Stimulated activated CD4-positive, alpha-beta T cell treated with anti-CD3 and anti-CD28 coated beads, Interleukin-4, amount 100 ng/mL, for 24 hours (primary cell): ENCODE measurements at regions not wholly inside any gene's neighbourhood (a gene's known extent, or its start where the extent isn't known, plus 50 kb on each side); places are given as distances from the start of the nearest gene placed in this dataset.
"Not testable (repeated sequence)": the region's sequence is repeated elsewhere in the genome, so short reads cannot be mapped to it uniquely, and the experiment has no call there.

Experiments used
- DNase-seq: peaks from one replicate; pipeline ENCODE4 v3.0.0-alpha.2; 2020

DNA sequence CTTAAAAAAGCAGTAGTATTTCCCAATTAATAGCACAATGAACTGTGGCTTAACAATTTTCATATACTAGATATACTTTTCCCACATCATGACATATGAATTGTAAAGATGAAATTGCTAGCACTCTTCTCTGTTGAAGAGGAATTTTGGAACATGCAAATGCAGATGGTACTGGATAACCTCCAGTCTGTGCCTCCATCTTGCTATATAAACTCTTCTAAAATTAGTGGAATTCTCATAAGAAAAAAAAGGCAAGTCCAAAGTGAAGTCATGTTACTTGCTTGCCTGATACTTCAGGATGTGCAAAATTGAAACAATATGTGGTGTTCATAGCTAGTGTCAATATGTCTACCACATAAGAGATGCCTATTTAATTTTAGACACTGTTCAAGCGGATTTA lies 570.2 kb upstream of the POM121L12 start:
- no peak for DNase-seq

DNA sequence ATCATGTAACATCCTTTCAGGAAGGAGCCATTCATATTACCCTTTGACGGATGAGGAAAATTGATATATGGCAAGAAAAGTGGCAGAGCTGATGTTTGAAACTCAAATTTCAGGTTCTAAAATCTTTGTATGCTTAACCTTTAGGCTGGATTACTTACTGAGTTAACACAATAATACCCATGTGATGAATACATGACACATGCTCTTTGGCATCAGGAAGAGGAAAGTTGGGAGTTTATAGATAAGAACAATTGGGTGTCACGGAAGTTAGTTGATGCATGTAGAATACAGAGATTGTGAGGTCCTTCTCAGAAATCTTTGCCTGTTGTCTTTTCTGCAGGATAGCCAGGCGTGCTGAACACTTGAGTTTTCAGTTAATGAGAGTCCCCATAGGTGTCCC lies 572.1 kb upstream of the POM121L12 start:
- DNase-seq = no peak

GRCh38 chr7:52462474-52462873 lies 573.0 kb upstream of the POM121L12 start:
- DNase-seq = no peak

- no peak for DNase-seq
Measured at GRCh38 chr7:52455571-52455970, 579.9 kb upstream of the POM121L12 start.

GRCh38 chr7:52450816-52451215 lies 584.6 kb upstream of the POM121L12 start:
- DNase-seq = no peak

GRCh38 chr7:52447581-52448180 lies 587.8 kb upstream of the POM121L12 start:
- no peak for DNase-seq

DNA sequence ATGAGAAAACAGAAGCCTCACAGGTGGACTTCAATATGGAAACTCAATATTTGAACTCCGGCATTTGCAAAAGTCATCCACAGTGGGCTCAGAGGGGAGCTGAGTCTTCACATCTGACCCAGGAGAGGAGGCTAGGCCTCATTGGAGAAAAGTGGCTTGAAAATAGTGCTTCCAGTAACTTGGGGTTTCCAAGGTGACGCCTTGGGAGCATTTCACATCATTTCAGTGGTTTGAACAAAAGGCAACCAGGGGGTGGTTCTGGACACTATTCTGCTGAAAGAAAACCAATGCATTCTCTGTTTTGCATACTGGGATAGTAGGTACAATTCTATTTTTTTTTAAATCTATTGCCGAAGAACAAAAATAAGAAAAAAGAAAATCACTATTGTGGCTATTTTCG lies 599.2 kb upstream of the POM121L12 start:
- DNase-seq = no peak

DNA sequence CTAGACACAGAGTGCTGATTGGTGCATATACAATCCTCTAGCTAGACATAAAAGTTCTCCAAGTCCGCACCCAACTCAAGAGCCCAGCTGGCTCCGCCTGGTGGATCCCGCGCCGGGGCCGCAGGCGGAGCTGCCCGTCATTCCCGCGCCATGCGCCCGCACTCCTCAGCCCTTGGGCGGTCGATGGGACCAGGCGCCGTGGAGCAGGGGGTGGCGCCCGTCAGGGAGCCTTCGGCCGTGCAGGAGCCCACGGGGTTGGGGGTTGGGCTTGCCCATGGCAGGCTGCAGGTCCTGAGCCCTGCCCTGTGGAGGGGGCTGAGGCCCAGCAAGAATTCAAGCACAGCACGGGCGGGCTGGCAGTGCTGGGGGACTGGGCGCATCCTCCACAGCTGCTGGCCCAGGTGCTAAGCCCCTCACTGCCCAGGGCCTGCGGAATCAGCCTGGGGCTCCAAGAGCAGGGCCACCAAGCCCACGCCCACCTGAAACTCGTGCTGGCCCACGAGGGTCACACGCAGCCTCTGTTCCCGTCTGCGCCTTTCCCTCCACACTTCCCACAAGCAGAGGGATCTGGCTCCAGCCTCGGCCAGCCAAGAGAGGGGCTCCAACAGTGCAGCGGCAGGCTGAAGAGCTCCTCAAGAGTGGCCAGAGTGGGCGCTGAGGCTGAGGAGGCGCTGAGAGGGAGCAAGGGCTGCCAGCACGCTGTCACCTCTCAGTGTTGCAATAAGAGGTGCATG lies 604.2 kb upstream of the POM121L12 start:
- no peak for DNase-seq

GRCh38 chr7:52423251-52423650 lies 612.2 kb upstream of the POM121L12 start:
- no peak for DNase-seq

DNA sequence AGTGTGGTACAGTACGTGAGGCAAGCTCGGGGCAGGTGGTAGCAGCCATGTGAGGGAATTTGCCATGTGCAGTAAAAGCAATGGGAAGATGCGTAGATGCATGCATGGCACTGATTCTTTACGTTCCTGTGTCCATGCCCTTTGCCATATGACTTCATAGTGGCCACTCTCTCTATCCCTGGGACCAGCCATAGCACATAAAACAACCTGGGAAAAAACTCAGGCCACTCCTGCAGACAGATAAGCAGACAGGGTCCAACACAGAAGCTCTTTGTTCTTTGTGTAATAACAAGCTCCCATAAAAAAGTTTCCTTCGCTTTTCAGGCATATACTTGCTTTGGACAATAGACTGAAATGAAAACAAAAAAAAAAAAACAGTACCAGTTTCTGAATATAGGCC lies 622.4 kb upstream of the POM121L12 start:
- no peak for DNase-seq

- DNase-seq = no peak
Measured at GRCh38 chr7:52410032-52410431, 625.4 kb upstream of the POM121L12 start.

- DNase-seq = no peak
Measured at GRCh38 chr7:52406808-52407207, 628.6 kb upstream of the POM121L12 start.

GRCh38 chr7:52382731-52383130 lies 652.7 kb upstream of the POM121L12 start:
- DNase-seq = no peak

DNA sequence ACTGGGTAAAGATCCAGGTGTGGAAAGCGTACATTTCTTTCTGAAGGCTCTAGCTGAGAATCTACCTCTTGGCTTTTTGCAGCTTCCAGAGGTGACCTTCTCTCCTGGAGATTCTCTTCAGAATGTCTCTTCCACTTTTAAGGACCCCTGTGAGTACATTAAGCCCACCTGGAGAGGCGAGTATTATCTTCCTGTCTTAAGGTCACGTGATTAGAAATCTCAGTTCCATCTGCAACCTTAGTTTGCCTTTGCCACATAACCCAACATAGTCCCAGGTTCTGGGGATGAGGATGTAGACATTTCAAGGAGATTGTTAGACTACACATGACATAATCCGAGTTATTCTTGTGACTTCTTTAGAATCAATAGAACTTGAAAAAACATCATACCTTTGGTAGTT lies 665.5 kb upstream of the POM121L12 start:
- no peak for DNase-seq

GRCh38 chr7:52365349-52365748 lies 670.1 kb upstream of the POM121L12 start:
- no peak for DNase-seq

DNA sequence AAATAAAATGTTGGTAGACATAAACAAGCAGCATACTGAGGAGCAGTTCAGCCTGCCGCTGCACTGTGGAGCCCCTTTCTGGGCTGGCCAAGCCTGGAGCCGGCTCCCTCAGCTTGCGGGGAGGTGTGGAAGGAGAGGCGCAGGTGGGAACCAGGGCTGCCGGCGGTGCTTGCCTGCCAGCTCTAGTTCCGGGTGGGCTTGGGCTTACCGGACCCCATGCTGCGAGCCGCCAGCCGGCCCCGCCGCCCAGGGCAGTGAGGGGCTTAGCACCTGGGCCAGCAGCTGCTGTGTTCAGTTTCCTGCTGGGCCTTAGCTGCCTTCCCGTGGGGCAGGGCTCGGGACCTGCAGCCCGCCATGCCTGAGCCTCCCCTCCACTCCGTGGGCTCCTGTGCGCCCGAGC lies 672.9 kb upstream of the POM121L12 start:
- no peak for DNase-seq

GRCh38 chr7:52360541-52360940 lies 674.9 kb upstream of the POM121L12 start:
- DNase-seq = no peak

- DNase-seq = no peak
Measured at GRCh38 chr7:52355053-52355452, 680.4 kb upstream of the POM121L12 start.

- DNase-seq = no peak
Measured at GRCh38 chr7:52352013-52352981, 683.1 kb upstream of the POM121L12 start.

GRCh38 chr7:52344015-52344414 lies 691.4 kb upstream of the POM121L12 start:
- no peak for DNase-seq

- DNase-seq = no peak
Measured at GRCh38 chr7:52340067-52340466, 695.4 kb upstream of the POM121L12 start.

DNA sequence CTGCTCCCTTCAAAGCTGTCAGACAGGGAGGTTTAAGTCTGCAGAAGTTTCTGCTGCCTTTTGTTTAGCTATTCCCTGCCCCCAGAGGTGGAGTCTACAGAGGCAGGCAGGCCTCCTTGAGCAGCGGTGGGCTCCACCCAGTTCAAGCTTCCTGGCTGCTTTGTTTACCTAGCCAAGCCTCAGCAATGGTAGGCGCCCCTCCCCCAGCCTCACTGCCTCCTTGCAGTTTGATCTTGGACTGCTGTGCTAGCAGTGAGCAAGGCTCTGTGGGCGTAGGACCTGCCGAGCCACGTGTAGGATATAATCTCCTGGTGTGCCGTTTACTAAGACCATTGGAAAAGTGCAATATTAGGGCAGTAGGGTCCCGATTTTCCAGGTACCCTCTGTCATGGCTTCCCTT lies 707.1 kb upstream of the POM121L12 start:
- not testable (repeated sequence) for DNase-seq

GRCh38 chr7:52325237-52325636 lies 710.2 kb upstream of the POM121L12 start:
- no peak for DNase-seq
